ENCODE measurements at regions not wholly inside any gene's neighbourhood (a gene's known extent, or its start where the extent isn't known, plus 50 kb on each side); places are given as distances from the start of the nearest gene placed in this dataset.

- TF ChIP-seq CTCF (IDR thresholded peaks at IDR 0.05) (no peak), POLR2A (IDR thresholded peaks at IDR 0.05) (no peak)
Observed at GRCh38 chr1:228851193-228851592, 115.9 kb downstream of the RHOU start.

Measured in sigmoid colon (tissue), 3 donors.